Keratinocyte (primary cell): ENCODE measurements at regions not wholly inside any gene's neighbourhood (a gene's known extent, or its start where the extent isn't known, plus 50 kb on each side); places are given as distances from the start of the nearest gene placed in this dataset.
"Not testable (repeated sequence)": the region's sequence is repeated elsewhere in the genome, so short reads cannot be mapped to it uniquely, and the experiment has no call there.

Experiments
- DNase-seq: peaks from one replicate; pipeline ENCODE4 v3.0.0-alpha.2; 2011; ENCODE audit warnings: low read depth, missing footprints, low spot score
- FAIRE-seq: peaks from 2 replicates; lab custom pipeline; 2011; peaks lifted over from hg19 to GRCh38; lab: Jason Lieb, UNC
- H2AFZ ChIP-seq: 2 replicates; pipeline ENCODE4 v1.6.0; 2012; ENCODE audit warnings: low read length, control low read depth, inconsistent platforms; ENCODE audit not compliant: control insufficient read depth
- H3K27ac ChIP-seq: 2 replicates; pipeline ENCODE4 v1.5.1; 2011; ENCODE audit warnings: low read length; ENCODE audit not compliant: control insufficient read depth, insufficient read depth
- H3K27me3 ChIP-seq: 3 replicates; pipeline ENCODE4 v1.6.0; 2011; ENCODE audit warnings: low read length; ENCODE audit not compliant: control insufficient read depth, insufficient read depth; ENCODE audit errors: extremely low read depth
- H3K36me3 ChIP-seq, 2 experiments: 2 replicates in 1 of 2; 3 replicates in 1 of 2; pipeline ENCODE4 v1.5.1; 2011; ENCODE audit warnings: low read length in 2 of 2, mild to moderate bottlenecking in 1 of 2; ENCODE audit not compliant: control insufficient read depth in 2 of 2, insufficient read depth in 2 of 2; ENCODE audit errors: extremely low read depth in 1 of 2
- H3K4me1 ChIP-seq: 3 replicates; pipeline ENCODE4 v1.5.1; 2011; ENCODE audit warnings: low read length; ENCODE audit not compliant: control insufficient read depth, insufficient read depth; ENCODE audit errors: extremely low read depth
- H3K4me2 ChIP-seq: 3 replicates; pipeline ENCODE4 v1.6.0; 2011; ENCODE audit warnings: low read depth, low read length; ENCODE audit not compliant: control insufficient read depth, insufficient read depth; ENCODE audit errors: extremely low read depth
- H3K4me3 ChIP-seq, 3 experiments: fragments of 200-600 bp in 1 of 3; sonication (generic) in 1 of 3; 2 replicates in 2 of 3; 3 replicates in 1 of 3; pipeline ENCODE4 v1.5.1; 2011 to 2016; ENCODE audit warnings: low read length in 3 of 3, mild to moderate bottlenecking in 3 of 3, control low read depth in 2 of 3, inconsistent platforms in 1 of 3, low read depth in 1 of 3, mixed read lengths in 1 of 3, mixed run types in 1 of 3, moderate library complexity in 1 of 3; ENCODE audit not compliant: control insufficient read depth in 2 of 3, insufficient read depth in 2 of 3; ENCODE audit errors: extremely low read depth in 1 of 3
- H3K79me2 ChIP-seq: 2 replicates; pipeline ENCODE4 v1.6.0; 2012; ENCODE audit warnings: low read length; ENCODE audit not compliant: control insufficient read depth, insufficient read depth
- H3K9ac ChIP-seq: 3 replicates; pipeline ENCODE4 v1.6.0; 2011; ENCODE audit warnings: low read length; ENCODE audit not compliant: control insufficient read depth, insufficient read depth; ENCODE audit errors: extremely low read depth
- H3K9me1 ChIP-seq: 3 replicates; pipeline ENCODE4 v1.6.0; 2011; ENCODE audit warnings: low read length; ENCODE audit not compliant: control insufficient read depth, insufficient read depth; ENCODE audit errors: extremely low read depth
- H3K9me3 ChIP-seq: 2 replicates; pipeline ENCODE4 v1.5.1; 2012; ENCODE audit warnings: low read depth, low read length; ENCODE audit not compliant: control insufficient read depth
- H4K20me1 ChIP-seq: 3 replicates; pipeline ENCODE4 v1.6.0; 2011; ENCODE audit warnings: low read length; ENCODE audit not compliant: control insufficient read depth, insufficient read depth; ENCODE audit errors: extremely low read depth
- CTCF ChIP-seq, 3 experiments: IDR thresholded peaks in 1 of 3; conservative IDR thresholded peaks in 1 of 3; optimal IDR thresholded peaks in 1 of 3; 2 replicates in 2 of 3; 3 replicates in 1 of 3; pipeline versions ENCODE3 to v1.5.1; 2011; ENCODE audit warnings: low read length in 3 of 3, mild to moderate bottlenecking in 3 of 3, moderate library complexity in 2 of 3, control low read depth in 1 of 3, inconsistent platforms in 1 of 3; ENCODE audit not compliant: insufficient read depth in 2 of 3; ENCODE audit errors: extremely low read depth in 1 of 3
- EZH2 ChIP-seq: IDR thresholded peaks from one replicate; pipeline ENCODE4 v1.6.1; 2012; ENCODE audit warnings: inconsistent platforms, mild to moderate bottlenecking, low read length, moderate library complexity
- dilution Hi-C: fragments of 300-500 bp; cut with MboI; formaldehyde crosslinking; loops from one replicate; pipeline ENCODE4 v1.7.0; 2020; ENCODE audit warnings: low sequenced_read_pairs; ENCODE audit not compliant: extremely low pct_ligation_motif_present

- Histone ChIP-seq H4K20me1 (no peaks in the 10 kb centered on the region), H3K36me3 (no peaks in the 10 kb centered on the region), H2AFZ (no peak overlapping the region), H3K27me3 (no peaks in the 10 kb centered on the region), H3K27ac (no peak overlapping the region), H3K9ac (no peak overlapping the region), H3K4me2 (no peak overlapping the region), H3K79me2 (no peaks in the 10 kb centered on the region), H3K9me1 (no peaks in the 10 kb centered on the region), H3K4me1 (no peaks in the 10 kb centered on the region), H3K4me3 (no peak overlapping the region), H3K9me3 (peaks cover 7% of the 10 kb centered on the region)
- DNase-seq (no peak), FAIRE-seq (no peak)
- TF ChIP-seq EZH2 (no peak), CTCF (optimal IDR thresholded peaks at IDR 0.05 in 1 of 3, IDR thresholded peaks at IDR 0.05 in 1 of 3, conservative IDR thresholded peaks at IDR 0.05 in 1 of 3; ENCODE audit: extremely low read depth in 1 of 3, insufficient read depth in 2 of 3, low read length in 3 of 3) (no peak)
- dilution Hi-C loops, result no loop called here
Observed at GRCh38 chr22:49004484-49005399, 822.9 kb downstream of the BRD1 start.

- H3K4me1 ChIP-seq, dilution Hi-C loops, FAIRE-seq, H3K27ac ChIP-seq, H3K36me3 ChIP-seq, H3K9me3 ChIP-seq, H2AFZ ChIP-seq, H4K20me1 ChIP-seq, H3K79me2 ChIP-seq, H3K4me3 ChIP-seq, H3K4me2 ChIP-seq, H3K9me1 ChIP-seq, H3K27me3 ChIP-seq, DNase-seq, H3K9ac ChIP-seq: not testable (repeated sequence)
Observed at GRCh38 chr22:48997605-48998004, 830.1 kb downstream of the BRD1 start.
